ENCODE measurements at regions not wholly inside any gene's neighbourhood (a gene's known extent, or its start where the extent isn't known, plus 50 kb on each side); places are given as distances from the start of the nearest gene placed in this dataset.
"Not testable (repeated sequence)": the region's sequence is repeated elsewhere in the genome, so short reads cannot be mapped to it uniquely, and the experiment has no call there.

DNA sequence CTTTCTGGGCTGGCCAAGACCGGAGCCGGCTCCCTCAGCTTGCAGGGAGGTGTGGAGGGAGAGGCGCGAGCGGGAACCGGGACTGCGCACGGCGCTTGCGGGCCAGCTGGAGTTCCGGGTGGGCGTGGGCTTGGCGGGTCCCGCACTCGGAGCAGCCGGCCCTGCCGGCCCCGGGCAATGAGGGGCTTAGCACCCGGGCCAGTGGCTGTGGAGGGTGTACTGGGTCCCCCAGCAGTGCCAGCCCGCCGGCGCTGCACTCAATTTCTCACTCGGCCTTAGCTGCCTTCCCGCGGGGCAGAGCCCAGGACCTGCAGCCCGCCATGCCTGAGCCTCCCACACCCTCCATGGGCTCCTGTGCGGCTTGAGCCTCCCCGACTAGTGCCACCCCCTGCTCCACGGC lies 61.9 kb upstream of the EEF1E1 start:
- not testable (repeated sequence) for H3K9me3 ChIP-seq (ENCODE audit: control insufficient read depth, low read depth, low read length); H3K27me3 ChIP-seq (ENCODE audit: control insufficient read depth, insufficient read depth, low read length); H3K36me3 ChIP-seq (ENCODE audit: control insufficient read depth, insufficient read depth, low read length); H3K4me3 ChIP-seq (ENCODE audit: low read length); DNase-seq; H3K27ac ChIP-seq (ENCODE audit: low read length); H3K4me1 ChIP-seq (ENCODE audit: control insufficient read depth, insufficient read depth, low read length)
- no CpG with 5 or more reads among the region's 29 CpGs for WGBS (ENCODE audit: insufficient coverage, low lambda C conversion rate)

DNA sequence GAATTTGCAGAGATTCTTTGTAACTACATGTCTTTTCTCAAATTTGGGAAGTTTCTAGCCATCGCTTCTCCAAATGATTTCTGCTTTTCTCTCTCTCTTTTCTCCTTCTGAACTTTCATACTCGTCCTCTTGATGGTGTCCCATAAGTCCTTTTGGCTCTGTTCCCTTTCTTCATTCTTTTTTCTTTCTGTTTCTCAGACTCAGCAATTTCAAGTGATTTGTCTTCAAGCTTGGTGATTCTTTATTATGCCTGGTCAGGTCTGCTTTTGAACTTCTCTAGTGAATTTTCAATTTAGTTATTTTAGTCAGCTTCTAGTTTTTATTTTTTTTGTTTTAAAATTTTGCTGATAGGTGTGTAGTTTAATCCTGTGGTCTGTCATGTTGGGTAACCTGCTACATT lies 57.6 kb upstream of the EEF1E1 start:
- Histone ChIP-seq H3K4me1 (ENCODE audit: control insufficient read depth, insufficient read depth, low read length) (peaks cover 2% of the 10 kb centered on the region), H3K27me3 (ENCODE audit: control insufficient read depth, insufficient read depth, low read length) (no peaks in the 10 kb centered on the region), H3K36me3 (ENCODE audit: control insufficient read depth, insufficient read depth, low read length) (no peaks in the 10 kb centered on the region), H3K4me3 (ENCODE audit: low read length) (no peak overlapping the region), H3K27ac (ENCODE audit: low read length) (no peak overlapping the region), H3K9me3 (ENCODE audit: control insufficient read depth, low read depth, low read length) (peaks cover 3% of the 10 kb centered on the region)
- DNase-seq: no peak
- 89% methylated on average over 2 of the region's 2 CpGs for WGBS (ENCODE audit: insufficient coverage, low lambda C conversion rate)

GRCh38 chr6:8157839-8158238 lies 55.5 kb upstream of the EEF1E1 start:
- H3K4me1 ChIP-seq (ENCODE audit: control insufficient read depth, insufficient read depth, low read length): peaks cover 2% of the 10 kb centered on the region
- WGBS (ENCODE audit: insufficient coverage, low lambda C conversion rate): 43% methylated on average over 1 of the region's 3 CpGs
- peak overlapping the region; percentile 33 for H3K27ac ChIP-seq (ENCODE audit: low read length)
- peak; percentile 48 to 62 for DNase-seq
- no peak overlapping the region for H3K4me3 ChIP-seq (ENCODE audit: low read length)
- H3K36me3 ChIP-seq (ENCODE audit: control insufficient read depth, insufficient read depth, low read length): no peaks in the 10 kb centered on the region
- H3K9me3 ChIP-seq (ENCODE audit: control insufficient read depth, low read depth, low read length): no peaks in the 10 kb centered on the region
- H3K27me3 ChIP-seq (ENCODE audit: control insufficient read depth, insufficient read depth, low read length): no peaks in the 10 kb centered on the region

- no peak for DNase-seq
- no peak overlapping the region for H3K4me3 ChIP-seq (ENCODE audit: low read length)
- WGBS (ENCODE audit: insufficient coverage, low lambda C conversion rate): 80% methylated on average over 1 of the region's 2 CpGs
- no peaks in the 10 kb centered on the region for H3K27me3 ChIP-seq (ENCODE audit: control insufficient read depth, insufficient read depth, low read length)
- H3K9me3 ChIP-seq (ENCODE audit: control insufficient read depth, low read depth, low read length): no peaks in the 10 kb centered on the region
- H3K27ac ChIP-seq (ENCODE audit: low read length): no peak overlapping the region
- H3K36me3 ChIP-seq (ENCODE audit: control insufficient read depth, insufficient read depth, low read length): no peaks in the 10 kb centered on the region
- H3K4me1 ChIP-seq (ENCODE audit: control insufficient read depth, insufficient read depth, low read length): peaks cover 2% of the 10 kb centered on the region
Measured at GRCh38 chr6:8155259-8156012, 53.1 kb upstream of the EEF1E1 start.

All from large intestine (tissue), 3 donors.